Thyroid gland (tissue), 4 donors: ENCODE measurements at regions not wholly inside any gene's neighbourhood (a gene's known extent, or its start where the extent isn't known, plus 50 kb on each side); places are given as distances from the start of the nearest gene placed in this dataset.

Experiments
- DNase-seq, 2 donors: peaks; one replicate each; pipeline ENCODE4 v3.0.0-alpha.2; 2019
- H3K27ac ChIP-seq, 3 donors: fragments of 200-600 bp; sonication (generic); 1 replicate in 2 of 3; 2 replicates in 1 of 3; pipeline ENCODE4 v1.5.1; 2016 to 2019; ENCODE audit warnings: mild to moderate bottlenecking in 1 of 3, moderate library complexity in 1 of 3
- H3K27me3 ChIP-seq: fragments of 200-600 bp; sonication (generic); one replicate; pipeline ENCODE4 v1.5.1; 2019
- H3K36me3 ChIP-seq, 2 donors: fragments of 200-600 bp; sonication (generic); one replicate each; pipeline ENCODE4 v1.5.1; 2016 to 2019
- H3K4me1 ChIP-seq, 2 donors: fragments of 200-600 bp; sonication (generic); one replicate each; pipeline ENCODE4 v1.5.1; 2017 to 2019
- H3K4me3 ChIP-seq, 3 donors: fragments of 200-600 bp; sonication (generic); replicated peaks in 1 of 3; 1 replicate in 2 of 3; 2 replicates in 1 of 3; pipeline ENCODE4 v1.5.1; 2016; ENCODE audit warnings: mild to moderate bottlenecking in 1 of 3
- H3K9me3 ChIP-seq: fragments of 200-600 bp; sonication (generic); one replicate; pipeline ENCODE4 v1.5.1; 2017
- CTCF ChIP-seq, 6 experiments: fragments of 200-600 bp in 3 of 6; fragments of 450-650 bp in 3 of 6; sonication (generic) in 3 of 6; IDR thresholded peaks; one replicate each; pipeline ENCODE4 v1.5.1; 2016 to 2019; ENCODE audit warnings: antibody characterized with exemption in 6 of 6, mild to moderate bottlenecking in 2 of 6, inconsistent platforms in 1 of 6, moderate library complexity in 1 of 6
- POLR2A ChIP-seq, 2 donors: fragments of 450-650 bp; IDR thresholded peaks; one replicate each; pipeline ENCODE4 v1.6.1; 2017; ENCODE audit warnings: antibody characterized with exemption in 2 of 2, mild to moderate bottlenecking in 2 of 2, moderate library complexity in 1 of 2
- WGBS, 2 donors: methylation state at CpG; one replicate each; pipeline ENCODE4 v1.1.5; 2017; 5-methylcytosine and 5-hydroxymethylcytosine counted together
- intact Hi-C: fragments of 100-400 bp; cut with DNase I; formaldehyde crosslinking; loops from one replicate; pipeline ENCODE4 v1.15.1; 2023

DNA sequence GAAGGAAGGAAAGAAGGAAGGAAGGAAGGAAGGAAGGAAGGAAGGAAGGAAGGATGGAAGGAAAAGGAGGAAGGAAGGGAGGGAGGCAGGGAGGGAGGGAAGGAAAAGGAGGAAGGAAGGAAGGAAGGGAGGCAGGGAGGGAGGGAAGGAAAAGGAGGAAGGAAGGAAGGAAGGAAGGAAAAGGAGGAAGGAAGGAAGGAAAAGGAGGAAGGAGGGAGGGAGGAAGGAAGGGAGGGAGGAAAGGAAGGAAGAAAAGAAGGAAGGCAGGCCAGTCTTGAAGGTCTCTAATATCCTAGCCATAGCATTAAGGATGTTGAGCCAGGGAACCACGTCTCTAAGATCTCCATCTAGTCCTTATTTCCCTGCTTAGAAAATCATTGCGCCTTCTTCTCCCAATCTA lies 78.8 kb downstream of the TMPRSS5 start:
- Histone ChIP-seq H3K27ac (no peak overlapping the region), H3K9me3 (no peaks in the 10 kb centered on the region), H3K27me3 (no peaks in the 10 kb centered on the region), H3K4me3 (no peak overlapping the region), H3K36me3 (no peaks in the 10 kb centered on the region), H3K4me1 (no peaks in the 10 kb centered on the region)
- TF ChIP-seq POLR2A (IDR thresholded peaks at IDR 0.05) (no peak), CTCF (IDR thresholded peaks at IDR 0.05) (no peak)
- 89 to 90% methylated on average over 2 of the region's 2 CpGs for WGBS, 2 donors
- DNase-seq: no peak
- intact Hi-C loops: no loop called here

DNA sequence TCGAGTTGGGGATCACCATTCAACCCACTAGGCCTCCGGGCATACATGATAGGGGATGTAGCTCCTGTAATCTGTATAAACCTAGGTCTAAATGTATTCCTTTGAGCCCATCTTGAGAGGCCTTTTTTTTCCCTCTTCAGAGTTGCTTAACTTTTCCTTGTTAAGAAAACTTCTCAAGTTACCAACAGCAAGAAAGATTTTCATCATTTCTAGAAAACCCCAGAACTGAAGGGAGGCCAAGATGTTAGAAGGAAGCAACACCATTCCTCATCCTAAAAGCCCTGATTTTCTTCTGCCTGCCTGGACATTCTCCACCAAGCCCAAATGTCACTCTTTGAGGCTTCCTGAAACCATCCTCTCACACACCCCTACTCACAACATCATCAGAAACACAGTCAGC lies 79.4 kb downstream of the TMPRSS5 start:
- Histone ChIP-seq H3K4me3 (no peak overlapping the region), H3K27ac (no peak overlapping the region), H3K4me1 (no peaks in the 10 kb centered on the region), H3K9me3 (no peaks in the 10 kb centered on the region), H3K36me3 (no peaks in the 10 kb centered on the region), H3K27me3 (no peaks in the 10 kb centered on the region)
- WGBS, 2 donors: 80 to 91% methylated on average over 2 of the region's 2 CpGs
- DNase-seq: no peak
- no peak for TF ChIP-seq POLR2A (IDR thresholded peaks at IDR 0.05)
- TF ChIP-seq CTCF (IDR thresholded peaks at IDR 0.05): no peak
- intact Hi-C loops: no loop called here

DNA sequence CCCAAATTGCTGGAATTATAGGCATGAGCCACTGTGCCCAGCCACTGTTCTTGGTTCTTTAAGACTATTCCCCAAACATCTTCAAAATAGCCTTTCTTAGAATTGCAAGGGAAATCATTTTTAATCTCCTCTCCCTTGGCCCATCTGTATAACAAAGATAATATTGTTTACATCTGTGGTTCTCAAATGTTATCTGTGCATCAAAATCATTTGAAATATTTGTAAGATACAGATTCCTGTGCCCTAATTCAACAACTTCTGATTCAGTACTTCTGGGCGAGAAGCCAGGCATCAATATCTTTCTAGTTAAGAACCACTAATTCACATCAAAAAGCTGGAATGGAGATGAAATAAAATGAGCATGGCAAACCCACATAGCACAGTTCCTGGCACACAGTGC lies 83.0 kb downstream of the TMPRSS5 start:
- H3K36me3 ChIP-seq: no peaks in the 10 kb centered on the region
- 91 to 95% methylated on average over 1 of the region's 1 CpG for WGBS, 2 donors
- H3K27ac ChIP-seq: no peak overlapping the region
- no peaks in the 10 kb centered on the region for H3K9me3 ChIP-seq
- no peak for DNase-seq
- intact Hi-C loops: no loop called here
- no peak overlapping the region for H3K4me3 ChIP-seq
- TF ChIP-seq CTCF (IDR thresholded peaks at IDR 0.05) (no peak), POLR2A (IDR thresholded peaks at IDR 0.05) (no peak)
- no peaks in the 10 kb centered on the region for H3K27me3 ChIP-seq
- H3K4me1 ChIP-seq: no peaks in the 10 kb centered on the region

GRCh38 chr11:113618360-113618759 lies 87.7 kb downstream of the TMPRSS5 start:
- no peaks in the 10 kb centered on the region for H3K36me3 ChIP-seq
- H3K4me1 ChIP-seq: no peaks in the 10 kb centered on the region
- TF ChIP-seq POLR2A (IDR thresholded peaks at IDR 0.05) (no peak), CTCF (IDR thresholded peaks at IDR 0.05) (no peak)
- no peaks in the 10 kb centered on the region for H3K27me3 ChIP-seq
- intact Hi-C loops: no loop called here
- H3K4me3 ChIP-seq: no peak overlapping the region
- H3K9me3 ChIP-seq: no peaks in the 10 kb centered on the region
- no peak overlapping the region for H3K27ac ChIP-seq
- no peak for DNase-seq
- WGBS, 2 donors: 81 to 86% methylated on average over 2 of the region's 2 CpGs

DNA sequence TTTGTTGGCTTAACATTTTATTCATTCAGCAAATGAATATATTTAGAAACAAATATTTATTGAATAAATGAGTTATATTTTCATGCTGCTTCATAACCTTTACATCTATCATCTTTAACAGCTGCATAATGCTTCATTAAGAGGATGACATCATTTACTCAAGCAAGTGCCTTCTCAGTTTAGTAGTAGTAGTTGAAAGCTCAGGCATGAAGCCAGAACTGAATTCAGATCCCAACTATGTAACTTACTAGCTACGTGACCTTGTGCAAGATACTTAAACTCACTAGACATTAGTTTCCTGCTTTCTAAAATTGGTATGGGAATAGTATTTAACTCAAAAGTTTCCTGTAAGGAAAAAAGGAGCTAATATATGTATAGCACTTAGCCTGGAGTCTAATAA lies 90.3 kb downstream of the TMPRSS5 start:
- H3K27ac ChIP-seq: no peak overlapping the region
- no peak for DNase-seq
- 38 to 60% methylated on average over 1 of the region's 1 CpG for WGBS, 2 donors
- no peak overlapping the region for H3K4me3 ChIP-seq
- H3K36me3 ChIP-seq: no peaks in the 10 kb centered on the region
- H3K27me3 ChIP-seq: no peaks in the 10 kb centered on the region
- H3K9me3 ChIP-seq: no peaks in the 10 kb centered on the region
- TF ChIP-seq CTCF (IDR thresholded peaks at IDR 0.05) (no peak), POLR2A (IDR thresholded peaks at IDR 0.05) (no peak)
- H3K4me1 ChIP-seq: no peaks in the 10 kb centered on the region
- intact Hi-C loops: no loop called here
